GM19025 (cell line): ENCODE measurements at regions not wholly inside any gene's neighbourhood (a gene's known extent, or its start where the extent isn't known, plus 50 kb on each side); places are given as distances from the start of the nearest gene placed in this dataset.

Experiments
- ATAC-seq: cut with Tn5 transposase; IDR thresholded peaks from one replicate; pipeline ENCODE4 v1.9.1; 2021; ENCODE audit warnings: mild to moderate bottlenecking, low read depth, moderate library complexity; ENCODE audit not compliant: unreplicated experiment

DNA sequence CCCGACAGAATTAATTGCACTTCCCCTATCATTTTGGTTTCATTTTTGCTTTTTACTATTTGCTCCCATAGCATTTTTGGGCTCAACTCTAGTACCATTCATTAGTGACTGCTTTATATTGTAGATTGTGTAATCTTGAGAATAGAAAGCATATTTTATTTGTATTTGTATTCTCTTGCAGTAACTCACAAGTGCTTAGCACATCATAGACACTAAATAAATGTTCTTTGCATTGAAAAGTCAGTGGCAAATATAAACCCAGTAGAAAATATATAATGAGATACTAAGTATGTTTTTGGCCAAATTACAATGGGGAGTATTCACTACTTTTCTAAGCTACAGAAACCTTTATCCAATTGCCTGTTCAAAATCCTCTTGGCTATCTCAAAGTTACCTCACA is 359.7 kb upstream of the CAMK1G start:
- ATAC-seq, result no peak

DNA sequence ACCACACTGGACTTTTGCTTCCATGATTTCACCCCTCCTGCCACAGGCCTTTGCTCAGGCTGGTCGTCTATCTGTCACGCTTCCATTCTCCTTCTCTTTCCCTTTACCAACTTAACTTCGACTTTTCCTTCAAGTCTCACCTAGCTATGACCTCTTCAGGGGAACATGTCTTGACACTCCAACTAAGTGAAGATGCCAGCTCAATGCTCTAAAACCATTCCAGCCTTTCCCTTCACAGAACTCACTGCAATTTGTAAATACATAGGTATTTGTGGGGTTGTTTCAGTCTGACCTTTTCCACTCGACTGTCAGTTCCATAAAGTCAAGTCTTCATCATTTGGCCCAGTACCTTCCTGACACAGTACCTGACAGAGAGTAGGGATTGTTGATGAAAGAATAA is 358.6 kb upstream of the CAMK1G start:
- no peak for ATAC-seq

DNA sequence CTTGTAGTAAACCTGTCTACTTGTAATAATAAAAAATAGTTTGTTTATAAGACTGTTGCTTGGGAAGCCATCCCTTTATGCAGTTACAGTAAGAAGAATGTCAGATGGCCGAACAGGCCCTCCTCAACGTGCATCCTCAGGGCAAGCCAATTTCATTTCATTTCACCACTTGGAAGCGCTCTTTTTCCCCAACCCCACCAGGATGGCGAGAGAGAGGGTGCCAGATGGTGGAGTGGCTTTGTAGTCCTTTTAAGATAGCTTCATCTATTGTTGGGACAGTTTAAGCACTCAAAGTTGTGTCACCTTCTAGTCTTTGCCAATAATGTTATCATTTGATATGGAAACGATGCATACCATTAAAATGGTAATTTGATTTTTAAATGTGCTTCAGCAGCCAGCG is 356.3 kb upstream of the CAMK1G start:
- no peak for ATAC-seq

DNA sequence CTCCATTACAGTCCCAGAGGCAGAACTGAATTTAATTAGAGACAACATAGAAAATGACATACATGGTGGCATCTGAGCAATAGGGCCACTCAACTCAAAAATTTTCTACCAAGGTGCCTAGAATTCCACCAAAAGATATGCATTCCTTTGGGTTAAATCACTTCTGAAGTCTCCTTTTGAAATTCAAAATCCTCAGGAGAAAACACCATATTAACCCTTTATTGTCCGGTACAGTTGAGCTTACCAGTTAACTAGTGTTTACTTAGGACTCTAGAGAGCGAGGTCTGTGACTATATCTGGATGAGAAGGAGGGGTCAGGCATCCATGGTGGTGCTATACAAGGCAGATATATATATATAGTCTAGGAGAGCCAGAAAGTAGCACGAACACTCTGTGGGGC is 355.6 kb upstream of the CAMK1G start:
- ATAC-seq, result no peak

DNA sequence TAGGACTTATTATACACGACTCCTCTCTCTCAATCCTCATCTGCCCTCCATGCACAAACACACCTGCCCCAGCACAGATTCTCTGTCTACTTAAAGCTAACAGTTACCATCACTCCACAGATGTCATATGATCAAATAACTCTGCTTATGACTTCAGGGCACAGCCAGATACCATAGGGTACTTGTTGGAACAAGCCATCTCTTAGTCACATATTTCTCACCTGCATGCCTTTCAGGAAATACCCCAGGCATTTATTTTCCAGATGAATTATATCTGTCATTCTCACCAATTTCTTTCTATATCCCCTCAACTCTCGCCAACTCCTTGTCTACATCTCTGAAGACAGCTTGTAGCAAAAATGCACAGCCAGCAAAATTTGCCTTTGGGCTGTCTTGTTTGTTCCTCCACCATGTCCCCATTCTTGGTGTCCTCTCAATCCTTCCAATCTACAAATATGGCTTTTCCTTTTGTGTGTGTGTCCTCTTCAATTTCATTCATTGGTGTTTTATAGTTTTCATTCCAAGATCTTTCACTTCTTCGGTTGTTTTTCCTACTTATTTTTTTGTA is 353.9 kb upstream of the CAMK1G start:
- ATAC-seq, result no peak

DNA sequence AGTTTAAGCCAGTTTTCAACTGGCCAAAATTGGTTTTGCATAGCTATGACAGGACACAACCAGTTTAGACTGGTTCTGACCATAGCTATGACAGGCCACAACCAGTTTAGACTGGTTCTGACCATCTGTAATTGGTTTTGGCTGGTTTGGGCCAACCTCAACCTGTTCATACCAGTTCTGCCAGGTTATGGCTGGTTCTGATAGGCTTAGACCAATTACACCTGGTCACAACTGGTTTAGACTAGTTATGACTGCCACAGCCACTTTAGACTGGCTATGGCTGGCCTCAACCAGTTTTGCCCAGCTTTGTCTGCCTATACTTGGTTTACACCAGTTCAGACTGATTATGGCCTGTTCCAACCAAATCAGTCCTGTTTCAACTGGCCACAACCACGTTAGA is 353.2 kb upstream of the CAMK1G start:
- no peak for ATAC-seq

DNA sequence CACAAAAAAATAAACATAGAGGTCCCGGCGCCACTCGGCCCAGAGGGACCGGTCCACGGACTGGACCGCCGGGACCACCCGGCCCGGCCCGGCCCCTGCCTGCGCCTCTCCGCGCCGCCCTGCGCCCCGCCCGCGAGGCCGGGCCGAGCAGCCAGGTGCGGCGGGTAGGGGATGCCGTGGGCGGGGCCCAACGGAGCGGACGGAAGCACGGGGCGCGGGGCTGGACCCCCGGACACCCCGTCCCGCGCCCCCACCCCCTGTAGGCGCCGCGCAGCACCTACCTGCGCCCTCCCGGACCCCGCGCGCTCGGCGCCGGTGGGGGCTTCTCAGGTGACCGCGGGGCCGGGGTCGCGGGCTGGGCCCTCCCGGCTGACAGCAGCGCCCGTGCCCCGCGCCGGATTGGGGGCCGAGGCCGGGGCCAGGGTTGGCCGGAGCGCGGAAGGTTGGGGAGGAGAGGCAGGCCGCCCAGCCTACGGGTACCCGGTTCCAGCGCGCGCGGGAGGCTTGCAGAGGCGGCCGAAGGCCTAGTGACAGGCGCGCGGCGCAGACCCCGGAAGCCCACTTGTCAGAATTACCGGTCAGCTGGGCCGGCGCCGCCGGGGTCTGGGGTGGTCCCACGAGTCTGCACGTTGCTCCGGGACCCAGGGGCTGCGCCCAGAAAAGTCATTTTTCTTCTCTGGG is 351.9 kb upstream of the CAMK1G start:
- no peak for ATAC-seq

DNA sequence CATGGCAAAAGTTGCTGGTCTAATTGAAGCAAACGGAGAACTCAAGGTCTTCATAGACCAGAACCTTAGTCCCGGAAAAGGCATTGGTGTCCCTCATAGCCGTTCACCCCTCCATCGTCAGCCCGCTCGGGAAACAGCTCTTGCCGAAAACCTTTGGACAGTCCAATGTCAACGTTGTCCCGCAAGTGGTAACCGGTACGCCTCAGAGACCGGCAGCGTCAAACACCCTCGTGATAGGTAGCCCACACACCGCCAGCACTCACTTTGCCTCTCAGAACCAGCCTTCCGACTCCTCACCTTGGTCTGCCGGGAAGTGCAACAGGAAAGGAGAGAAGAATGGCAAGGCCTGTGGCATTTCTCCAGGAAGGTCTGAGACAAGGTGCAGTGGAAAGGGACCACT is 351.3 kb upstream of the CAMK1G start:
- ATAC-seq, result no peak

DNA sequence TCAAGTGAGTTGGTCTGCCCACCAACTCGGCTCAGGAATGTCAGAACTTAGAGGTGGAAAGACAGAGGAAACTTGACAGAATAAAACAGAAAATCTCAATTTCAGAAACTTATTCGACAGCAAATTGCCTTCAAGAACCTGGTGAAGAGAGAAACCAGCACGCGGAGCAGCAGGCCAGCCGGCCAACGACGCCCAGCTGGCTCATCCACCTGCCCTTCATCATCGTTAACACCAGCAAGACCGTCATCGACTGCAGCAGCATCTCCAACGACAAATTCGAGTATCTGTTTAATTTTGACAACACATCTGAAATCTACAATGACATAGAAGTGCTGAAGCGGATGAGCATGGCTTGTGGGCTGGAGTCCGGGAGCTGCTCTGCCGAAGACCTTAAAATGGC is 350.8 kb upstream of the CAMK1G start:
- no peak for ATAC-seq

DNA sequence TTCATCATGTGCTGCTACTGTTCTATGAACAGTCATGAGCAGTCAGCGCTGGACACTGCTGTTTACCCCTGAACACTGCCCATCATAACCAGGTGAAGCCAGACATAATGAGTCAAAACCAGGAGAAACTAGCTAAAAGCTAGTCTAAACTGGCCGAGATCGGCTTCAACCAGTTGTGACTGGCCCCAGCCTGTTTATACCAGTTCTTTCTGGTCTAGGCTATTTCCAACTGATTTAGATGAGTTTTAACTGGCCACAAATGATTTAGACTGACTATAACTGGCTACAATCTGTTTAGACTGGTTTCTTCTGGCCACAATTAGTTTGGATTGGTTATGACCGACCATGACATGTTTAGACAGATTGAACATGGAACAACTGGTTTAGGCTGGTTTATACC is 348.3 kb upstream of the CAMK1G start:
- no peak for ATAC-seq

DNA sequence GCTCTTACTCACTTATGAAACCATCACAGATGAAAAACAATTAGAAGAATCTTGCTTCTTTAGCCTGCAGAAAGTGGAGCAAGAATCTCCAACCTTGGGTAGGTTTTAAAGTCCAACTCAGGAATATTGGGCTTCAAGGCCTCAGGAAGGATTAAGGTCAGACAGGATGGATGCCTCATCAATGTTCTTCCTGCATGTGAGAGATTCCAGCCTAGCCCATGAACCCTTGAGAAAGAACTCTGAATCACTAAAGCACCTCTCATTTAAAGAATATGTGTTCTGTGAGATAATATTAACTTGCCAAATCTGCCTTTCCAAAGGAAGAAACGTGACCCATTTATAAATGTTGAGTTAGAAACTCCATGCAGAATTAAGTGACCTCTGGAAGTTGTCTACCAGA is 345.2 kb upstream of the CAMK1G start:
- ATAC-seq, result no peak

DNA sequence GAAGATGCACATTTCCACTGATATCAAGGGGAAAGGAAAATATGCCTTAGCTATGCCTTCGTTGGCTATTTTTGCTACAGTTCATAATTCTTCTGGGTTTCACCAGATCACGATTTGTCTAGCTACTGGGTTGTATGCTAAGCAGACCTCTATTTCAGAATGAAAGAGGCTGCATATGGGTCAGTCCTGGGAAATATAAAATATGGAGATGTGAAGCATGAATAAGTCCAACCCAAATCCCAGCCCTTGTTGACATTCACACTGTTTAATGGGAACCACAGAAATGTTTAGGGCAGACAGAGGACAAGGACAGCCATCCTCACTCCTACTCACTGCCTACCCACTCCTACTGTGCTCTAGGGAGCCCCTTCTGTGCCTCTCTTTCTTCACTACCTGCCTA is 343.2 kb upstream of the CAMK1G start:
- ATAC-seq, result no peak

DNA sequence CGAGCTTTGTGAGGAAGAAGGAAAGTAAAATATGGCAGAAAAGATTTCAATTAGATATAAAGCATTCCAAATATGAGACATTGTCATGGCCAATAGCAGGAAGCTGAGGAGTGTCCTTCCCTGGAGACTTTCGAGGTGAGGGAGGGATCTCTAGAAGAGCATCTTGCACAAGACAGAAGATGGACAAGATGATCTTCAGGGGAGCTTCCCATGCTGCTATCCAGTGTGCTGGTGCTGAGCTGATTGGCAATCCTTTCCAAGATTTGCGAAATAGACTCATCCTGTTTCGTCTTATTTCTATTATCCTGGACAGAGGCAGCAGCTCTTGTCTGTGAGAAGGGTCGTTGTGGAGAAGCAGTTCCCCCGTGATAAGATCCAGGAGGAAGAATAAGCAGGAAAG is 342.0 kb upstream of the CAMK1G start:
- ATAC-seq, result no peak

DNA sequence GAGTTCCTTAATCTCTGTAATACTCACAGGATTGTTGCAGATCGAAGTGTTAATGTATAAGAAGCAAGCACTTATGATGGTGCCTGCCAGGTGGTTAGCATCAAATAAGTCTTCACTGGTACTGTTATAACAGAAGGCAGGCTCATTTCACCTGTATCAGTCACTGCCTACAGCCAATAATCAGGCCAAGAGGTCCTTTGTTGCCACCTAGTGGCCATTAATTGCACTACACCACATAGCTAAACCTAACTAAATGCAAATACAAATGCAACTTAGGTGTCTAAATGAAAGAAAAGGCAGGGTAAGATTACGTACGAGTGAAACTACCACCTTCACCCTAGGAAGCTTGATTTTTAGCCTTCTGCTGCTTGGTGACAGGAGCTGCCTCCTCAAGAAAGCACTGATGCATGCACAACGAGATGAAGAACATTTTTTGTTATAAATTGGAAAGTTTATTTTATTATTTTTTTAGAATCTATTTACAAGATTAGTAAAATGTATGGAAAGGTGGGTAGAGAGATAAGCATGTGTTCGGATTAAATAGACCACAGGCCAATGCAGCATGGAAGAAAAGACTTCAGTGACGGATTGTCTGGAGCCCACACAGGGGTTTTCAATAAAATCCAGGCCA is 334.8 kb upstream of the CAMK1G start:
- no peak for ATAC-seq

DNA sequence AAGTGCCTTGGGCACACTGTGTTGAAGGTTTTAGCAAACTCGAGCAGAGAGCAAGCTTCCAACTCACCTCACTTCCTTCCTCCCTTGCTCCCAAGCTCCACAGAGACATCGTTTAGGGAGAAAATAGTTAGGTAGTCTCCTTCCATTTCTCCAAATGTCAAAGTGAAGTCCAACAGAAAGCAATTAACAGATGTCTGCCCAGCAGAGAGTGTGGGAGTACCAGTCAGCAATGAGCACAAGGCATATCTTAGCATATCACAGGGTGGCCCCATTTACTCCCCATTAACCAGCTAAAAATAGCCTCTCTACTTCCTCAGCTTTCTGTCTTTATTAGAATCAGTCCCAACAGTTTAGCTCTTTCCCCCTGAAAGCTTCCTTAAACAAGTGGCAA is 334.2 kb upstream of the CAMK1G start:
- ATAC-seq, result no peak

DNA sequence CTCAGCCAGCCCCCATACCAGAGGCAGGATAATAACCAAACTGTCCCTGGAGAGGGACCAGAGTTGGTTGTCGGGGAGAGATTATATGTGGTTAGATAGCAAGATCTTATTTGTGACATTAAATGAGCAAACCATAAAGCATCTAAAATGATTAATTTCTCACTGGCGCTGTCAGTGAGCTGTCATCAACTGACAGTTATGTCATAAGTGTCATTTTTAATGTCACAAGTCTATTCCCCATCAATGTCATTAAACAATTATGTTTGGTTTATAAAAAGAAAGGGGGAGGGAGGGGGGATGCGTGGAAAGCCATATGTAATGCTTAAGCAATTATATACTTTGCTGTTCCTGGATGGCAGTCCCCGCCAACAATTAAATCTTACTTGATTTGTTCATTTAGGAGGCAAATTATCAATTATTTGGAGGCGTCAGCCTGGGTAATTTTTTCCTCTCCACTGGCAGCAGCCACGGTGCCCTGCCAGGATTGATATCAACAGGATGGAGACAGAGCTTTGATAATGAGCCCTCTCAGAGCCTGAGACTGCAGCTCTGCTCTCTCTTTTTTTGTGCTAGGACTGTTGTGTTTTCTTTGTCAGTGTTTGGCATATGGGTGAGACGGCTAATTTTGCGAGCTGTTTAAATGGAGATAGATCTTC is 333.6 kb upstream of the CAMK1G start:
- ATAC-seq, result no peak

DNA sequence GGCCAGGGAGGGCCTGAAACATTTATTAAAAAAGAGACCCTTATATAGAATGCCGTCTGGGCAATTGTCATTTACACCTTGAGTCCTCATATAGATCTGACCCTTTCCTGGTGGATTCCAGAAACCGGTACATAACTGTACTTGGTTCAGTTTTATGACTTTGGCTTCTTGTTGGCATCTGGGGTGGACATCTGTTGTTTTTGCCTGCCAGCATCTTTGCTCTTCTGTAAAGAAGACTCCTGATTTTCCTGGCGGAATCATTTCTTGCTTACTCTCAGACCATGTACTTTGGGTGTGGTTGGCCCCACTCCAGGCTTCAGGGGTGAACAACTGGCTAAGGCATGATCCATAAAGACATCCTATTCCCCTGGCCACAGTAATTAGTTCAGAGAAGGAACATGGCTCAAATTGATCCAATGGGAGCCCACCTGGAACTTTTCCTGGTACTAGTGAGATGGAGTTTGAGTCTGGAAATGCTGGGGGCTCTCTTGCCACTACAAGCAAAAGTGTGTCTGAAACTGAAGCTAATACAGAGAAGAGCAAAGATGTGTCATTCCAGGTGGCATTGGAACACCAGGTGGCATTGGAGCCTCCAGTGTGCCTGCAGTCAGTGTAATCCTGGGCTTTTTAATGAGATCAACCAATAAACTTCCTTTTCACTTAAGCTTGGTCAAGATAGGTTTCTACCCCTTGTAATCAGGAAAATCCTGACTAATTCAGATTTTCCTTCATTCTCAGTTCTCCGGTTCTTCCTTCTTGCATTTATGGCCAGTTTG is 332.5 kb upstream of the CAMK1G start:
- no peak for ATAC-seq

DNA sequence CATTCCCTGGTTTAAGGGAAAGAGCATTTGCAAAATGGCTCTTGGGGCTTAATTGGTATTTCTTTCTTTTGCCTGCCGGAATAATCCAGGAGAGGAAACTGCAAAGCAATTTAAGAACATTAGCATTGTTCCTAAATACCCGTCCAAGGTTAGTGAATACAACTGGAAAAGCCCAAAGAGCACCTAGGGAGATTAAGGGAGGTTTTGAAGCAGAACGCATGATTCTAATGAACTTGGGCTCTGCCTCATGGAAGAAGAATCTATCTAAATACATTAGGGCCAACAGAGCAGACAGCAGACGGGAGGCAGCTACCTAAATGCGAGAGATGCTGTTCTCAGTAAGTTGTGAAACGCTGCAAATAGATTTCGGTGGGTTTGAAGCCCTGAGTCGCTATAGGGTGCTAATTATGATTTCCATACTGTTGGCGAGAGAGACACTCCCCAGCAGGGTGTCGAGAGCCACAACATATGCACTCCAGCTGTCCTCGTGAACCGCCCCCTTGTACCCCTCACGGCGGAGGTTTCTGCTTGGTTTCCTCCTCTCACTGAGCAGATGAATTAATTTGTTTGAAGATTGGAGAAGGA is 326.7 kb upstream of the CAMK1G start:
- ATAC-seq, result no peak

DNA sequence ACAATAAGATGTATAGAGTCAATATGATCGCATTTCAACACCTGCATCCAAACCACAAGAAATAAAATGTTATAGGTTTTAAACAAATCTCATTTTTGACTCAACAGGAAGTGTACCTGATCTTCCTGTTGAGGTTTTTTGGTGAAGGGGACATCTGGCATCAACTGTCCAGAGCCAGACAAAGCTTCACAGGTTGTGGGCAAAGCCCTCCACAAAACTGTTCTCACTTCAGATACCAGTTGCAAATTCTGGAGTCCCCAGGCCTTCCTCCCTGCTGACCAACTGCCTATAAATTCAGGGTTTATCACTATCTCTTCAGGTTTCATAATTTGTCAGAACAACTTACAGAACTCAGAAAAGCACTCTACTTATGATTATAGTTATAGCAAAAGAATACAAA is 326.1 kb upstream of the CAMK1G start:
- no peak for ATAC-seq

DNA sequence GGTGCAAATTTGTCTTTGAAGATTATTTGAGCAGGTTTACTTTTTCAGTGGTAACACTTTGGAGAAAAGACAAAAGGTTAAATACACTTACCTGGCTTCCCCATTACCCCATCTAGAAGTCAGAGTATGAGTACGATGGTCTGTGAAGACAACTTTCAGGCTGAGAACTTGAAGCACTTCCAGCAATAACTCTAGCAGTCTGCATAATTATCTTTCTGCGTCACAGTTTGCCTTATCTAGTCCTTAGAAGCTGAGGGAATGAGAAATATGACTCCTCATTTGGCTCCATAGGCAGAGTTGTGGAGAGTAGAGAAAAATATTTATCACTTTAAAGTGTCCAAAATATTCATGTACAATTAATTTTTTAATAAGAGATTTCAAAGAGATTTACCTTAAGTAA is 323.4 kb upstream of the CAMK1G start:
- no peak for ATAC-seq

DNA sequence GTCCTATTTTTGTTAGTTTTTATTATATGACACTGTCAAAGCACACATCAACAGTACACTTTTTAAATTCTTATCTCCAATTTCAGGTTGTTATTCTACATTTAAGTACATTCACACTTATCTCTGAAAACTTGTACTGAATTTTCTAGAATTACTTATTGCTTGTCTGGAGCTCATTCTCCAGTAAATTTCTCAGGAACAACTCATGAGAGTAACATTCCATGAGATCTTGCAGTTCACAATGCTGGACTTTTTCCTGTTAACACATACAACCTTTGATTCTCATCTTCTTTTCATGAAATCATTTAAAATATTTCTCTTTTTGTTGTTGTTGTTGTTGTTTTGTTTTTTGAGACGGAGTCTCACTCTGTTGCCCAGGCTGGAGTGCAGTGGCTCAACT is 320.9 kb upstream of the CAMK1G start:
- ATAC-seq, result no peak
